ENCODE measurements at regions not wholly inside any gene's neighbourhood (a gene's known extent, or its start where the extent isn't known, plus 50 kb on each side); places are given as distances from the start of the nearest gene placed in this dataset.
"Not testable (repeated sequence)": the region's sequence is repeated elsewhere in the genome, so short reads cannot be mapped to it uniquely, and the experiment has no call there.

DNA sequence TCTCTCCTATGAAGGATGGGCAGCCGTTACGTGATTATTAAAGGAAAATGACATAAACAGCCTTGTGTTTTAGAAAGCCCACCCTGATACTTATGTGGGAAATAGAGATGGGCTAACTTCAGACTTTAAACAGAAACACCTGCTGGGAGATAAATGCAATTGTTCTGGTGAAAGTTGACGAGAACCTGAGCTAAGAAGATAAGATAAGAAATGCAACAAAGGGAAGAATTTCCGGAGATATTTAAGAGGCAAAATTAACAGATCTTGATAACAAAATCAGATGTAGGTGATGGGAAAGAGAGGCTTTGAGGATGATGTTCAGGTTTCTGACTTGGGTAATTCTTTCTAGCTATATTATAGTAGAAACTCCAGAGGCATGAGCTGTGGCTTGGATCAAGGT is 102.7 kb upstream of the SLC7A11 start:
- no peak for DNase-seq
- Histone ChIP-seq H3K27ac (no peak overlapping the region), H3K4me1 (no peaks in the 10 kb centered on the region), H3K9me3 (no peaks in the 10 kb centered on the region), H3K27me3 (no peaks in the 10 kb centered on the region), H3K4me3 (no peak overlapping the region), H3K36me3 (no peaks in the 10 kb centered on the region)
- TF ChIP-seq, protein P1, sequence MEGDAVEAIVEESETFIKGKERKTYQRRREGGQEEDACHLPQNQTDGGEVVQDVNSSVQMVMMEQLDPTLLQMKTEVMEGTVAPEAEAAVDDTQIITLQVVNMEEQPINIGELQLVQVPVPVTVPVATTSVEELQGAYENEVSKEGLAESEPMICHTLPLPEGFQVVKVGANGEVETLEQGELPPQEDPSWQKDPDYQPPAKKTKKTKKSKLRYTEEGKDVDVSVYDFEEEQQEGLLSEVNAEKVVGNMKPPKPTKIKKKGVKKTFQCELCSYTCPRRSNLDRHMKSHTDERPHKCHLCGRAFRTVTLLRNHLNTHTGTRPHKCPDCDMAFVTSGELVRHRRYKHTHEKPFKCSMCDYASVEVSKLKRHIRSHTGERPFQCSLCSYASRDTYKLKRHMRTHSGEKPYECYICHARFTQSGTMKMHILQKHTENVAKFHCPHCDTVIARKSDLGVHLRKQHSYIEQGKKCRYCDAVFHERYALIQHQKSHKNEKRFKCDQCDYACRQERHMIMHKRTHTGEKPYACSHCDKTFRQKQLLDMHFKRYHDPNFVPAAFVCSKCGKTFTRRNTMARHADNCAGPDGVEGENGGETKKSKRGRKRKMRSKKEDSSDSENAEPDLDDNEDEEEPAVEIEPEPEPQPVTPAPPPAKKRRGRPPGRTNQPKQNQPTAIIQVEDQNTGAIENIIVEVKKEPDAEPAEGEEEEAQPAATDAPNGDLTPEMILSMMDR (IDR thresholded peaks at IDR 0.05), result no peak
- TF ChIP-seq POLR2A (IDR thresholded peaks at IDR 0.05), result no peak
- intact Hi-C loops (cut with DNase I), result no loop called here
- WGBS, 2 donors, result 89 to 90% methylated on average over 4 of the region's 4 CpGs

DNA sequence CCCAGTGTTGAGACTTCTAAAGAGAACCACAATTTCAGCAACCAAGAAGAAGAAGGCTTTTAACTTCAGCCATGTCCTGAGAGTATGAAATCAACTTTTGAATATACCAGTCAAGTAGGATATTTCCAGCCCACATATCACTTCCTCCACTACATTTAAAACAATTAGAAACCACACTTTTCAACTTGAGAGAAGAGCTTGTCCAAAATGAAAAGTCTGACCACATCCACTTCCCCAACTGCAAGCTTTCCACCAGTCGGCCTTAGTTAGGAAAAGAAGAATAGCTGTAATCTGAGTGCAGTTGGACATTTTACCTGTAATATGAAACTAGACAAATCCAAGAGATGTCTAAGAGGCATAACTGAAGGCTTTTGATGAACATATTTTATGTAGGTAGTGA is 101.9 kb upstream of the SLC7A11 start:
- H3K27me3 ChIP-seq, result no peaks in the 10 kb centered on the region
- no peak for TF ChIP-seq POLR2A (IDR thresholded peaks at IDR 0.05)
- TF ChIP-seq, protein P1 (IDR thresholded peaks at IDR 0.05), result no peak
- H3K4me1 ChIP-seq, result no peaks in the 10 kb centered on the region
- intact Hi-C loops (cut with DNase I), result no loop called here
- no peaks in the 10 kb centered on the region for H3K9me3 ChIP-seq
- no peaks in the 10 kb centered on the region for H3K36me3 ChIP-seq
- 52 to 71% methylated on average over 1 of the region's 1 CpG for WGBS, 2 donors
- H3K4me3 ChIP-seq, result no peak overlapping the region
- no peak overlapping the region for H3K27ac ChIP-seq
- no peak for DNase-seq

GRCh38 chr4:138341739-138342415 is 99.7 kb upstream of the SLC7A11 start:
- 62 to 78% methylated on average over 3 of the region's 3 CpGs for WGBS, 2 donors
- intact Hi-C loops (cut with DNase I), result no loop called here
- no peaks in the 10 kb centered on the region for H3K4me1 ChIP-seq
- no peak overlapping the region for H3K4me3 ChIP-seq
- no peaks in the 10 kb centered on the region for H3K9me3 ChIP-seq
- no peak for TF ChIP-seq POLR2A (IDR thresholded peaks at IDR 0.05)
- TF ChIP-seq, protein P1 (IDR thresholded peaks at IDR 0.05), result no peak
- no peaks in the 10 kb centered on the region for H3K27me3 ChIP-seq
- no peak overlapping the region for H3K27ac ChIP-seq
- no peak for DNase-seq
- no peaks in the 10 kb centered on the region for H3K36me3 ChIP-seq

GRCh38 chr4:138338840-138339239 is 96.7 kb upstream of the SLC7A11 start:
- TF ChIP-seq POLR2A (IDR thresholded peaks at IDR 0.05), result no peak
- TF ChIP-seq, protein P1 (IDR thresholded peaks at IDR 0.05), result no peak
- no peak for DNase-seq
- intact Hi-C loops (cut with DNase I), result no loop called here

GRCh38 chr4:138338222-138338621 is 96.1 kb upstream of the SLC7A11 start:
- H3K27ac ChIP-seq; H3K36me3 ChIP-seq; H3K27me3 ChIP-seq; H3K9me3 ChIP-seq; H3K4me3 ChIP-seq; DNase-seq; intact Hi-C loops (cut with DNase I); H3K4me1 ChIP-seq: not testable (repeated sequence)
- WGBS, 2 donors, result 92 to 98% methylated on average over 5 to 6 of the region's 6 CpGs

More at GRCh38 chr4:138338840-138339239, 96.7 kb upstream of the SLC7A11 start:
- WGBS, 2 donors, result 81 to 94% methylated on average over 2 of the region's 2 CpGs
- H3K27me3 ChIP-seq, result no peaks in the 10 kb centered on the region
- H3K4me3 ChIP-seq, result no peak overlapping the region
- H3K9me3 ChIP-seq, result no peaks in the 10 kb centered on the region
- no peaks in the 10 kb centered on the region for H3K4me1 ChIP-seq
- no peaks in the 10 kb centered on the region for H3K36me3 ChIP-seq
- H3K27ac ChIP-seq, result no peak overlapping the region

All from esophagus squamous epithelium (tissue), 5 donors.